Right lobe of liver (tissue), 4 donors: ENCODE measurements at regions not wholly inside any gene's neighbourhood (a gene's known extent, or its start where the extent isn't known, plus 50 kb on each side); places are given as distances from the start of the nearest gene placed in this dataset.

ENCODE experiments used
- CTCF ChIP-seq, 4 donors: fragments of 200-600 bp in 3 of 4; fragments of 450-650 bp in 1 of 4; IDR thresholded peaks; one replicate each; pipeline versions ENCODE4 v1.5.1 to v1.8.0; 2016 to 2022; ENCODE audit warnings: antibody characterized with exemption in 4 of 4, mild to moderate bottlenecking in 2 of 4
- POLR2A ChIP-seq: fragments of 450-650 bp; IDR thresholded peaks from one replicate; pipeline ENCODE4 v1.6.1; 2017; ENCODE audit warnings: antibody characterized with exemption, mild to moderate bottlenecking
- donor health status: DM: no; HTN: no; CAD: no.
- donor health status: DM: no; HTN: no; CAD: no.
- donor health status: DM: no; HTN: yes; CAD: no.

DNA sequence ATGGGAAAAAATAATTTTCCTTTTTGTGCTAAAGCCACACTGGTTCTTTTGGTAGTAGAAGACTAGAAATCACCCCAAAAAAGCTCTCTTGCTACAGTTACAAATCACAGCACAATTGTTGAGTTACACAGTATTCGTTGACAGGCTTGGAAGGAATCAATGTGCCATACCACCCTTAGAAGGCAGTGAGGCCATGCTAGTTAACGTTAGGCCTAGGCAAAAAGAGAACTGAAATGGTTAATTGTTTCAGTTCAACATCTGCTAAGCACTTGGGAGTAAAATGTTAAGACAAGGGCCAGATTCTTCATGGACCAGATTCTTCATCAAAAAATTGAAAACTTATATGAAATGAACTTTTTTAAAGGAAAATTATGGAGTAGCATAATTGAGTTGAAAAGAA, 626.2 kb downstream of the UTRN start:
- TF ChIP-seq CTCF (IDR thresholded peaks at IDR 0.05) (no peak), POLR2A (no peak)
